Loucy (cell line): ENCODE measurements at regions not wholly inside any gene's neighbourhood (a gene's known extent, or its start where the extent isn't known, plus 50 kb on each side); places are given as distances from the start of the nearest gene placed in this dataset.

Experiments used
- H2AFZ ChIP-seq: fragments of 200-600 bp; sonication (generic); 2 replicates; pipeline ENCODE4 v1.6.0; 2016; ENCODE audit warnings: antibody characterized with exemption, mild to moderate bottlenecking, low read length, moderate library complexity
- H3F3A ChIP-seq: fragments of 200-600 bp; 2 replicates; pipeline ENCODE4 v1.6.0; 2016; ENCODE audit warnings: antibody characterized with exemption, low read depth, mild to moderate bottlenecking
- H3K27me3 ChIP-seq: fragments of 200-600 bp; sonication (generic); 2 replicates; pipeline ENCODE4 v1.6.1; 2014; ENCODE audit warnings: low read length, mild to moderate bottlenecking; ENCODE audit not compliant: insufficient read depth, poor library complexity, severe bottlenecking
- H3K36me3 ChIP-seq: fragments of 200-600 bp; sonication (generic); 2 replicates; pipeline ENCODE4 v1.6.1; 2016; ENCODE audit warnings: low read length; ENCODE audit not compliant: insufficient read depth
- H3K4me1 ChIP-seq: fragments of 200-600 bp; sonication (generic); 2 replicates; pipeline ENCODE4 v1.5.1; 2014; ENCODE audit warnings: low read length, mild to moderate bottlenecking; ENCODE audit not compliant: insufficient read depth, poor library complexity, severe bottlenecking
- H3K4me2 ChIP-seq: fragments of 200-600 bp; sonication (generic); 2 replicates; pipeline ENCODE4 v1.6.0; 2014; ENCODE audit warnings: antibody characterized with exemption, low read length, low read depth, mild to moderate bottlenecking; ENCODE audit not compliant: poor library complexity, severe bottlenecking
- H3K4me3 ChIP-seq: fragments of 200-600 bp; sonication (generic); 2 replicates; pipeline ENCODE4 v1.5.1; 2014; ENCODE audit warnings: low read length, mild to moderate bottlenecking, mixed read lengths; ENCODE audit not compliant: poor library complexity, severe bottlenecking
- H3K79me2 ChIP-seq: fragments of 200-600 bp; sonication (generic); 2 replicates; pipeline ENCODE4 v1.6.1; 2014; ENCODE audit warnings: low read length; ENCODE audit not compliant: insufficient read depth
- H3K9ac ChIP-seq: fragments of 200-600 bp; sonication (generic); 2 replicates; pipeline ENCODE4 v1.6.0; 2014; ENCODE audit warnings: mild to moderate bottlenecking, low read depth, low read length, moderate library complexity; ENCODE audit not compliant: poor library complexity, severe bottlenecking
- H3K9me2 ChIP-seq: fragments of 200-600 bp; sonication (generic); replicated peaks from 2 replicates; pipeline ENCODE4 v1.6.1; 2016; ENCODE audit warnings: low read depth, low read length, mixed read lengths
- H3K9me3 ChIP-seq: fragments of 200-600 bp; sonication (generic); 2 replicates; pipeline ENCODE4 v1.6.1; 2014; ENCODE audit warnings: mild to moderate bottlenecking, antibody characterized with exemption, low read length, low read depth; ENCODE audit not compliant: insufficient read depth
- H4K20me1 ChIP-seq: fragments of 200-600 bp; sonication (generic); 2 replicates; pipeline ENCODE4 v1.6.0; 2014; ENCODE audit warnings: antibody characterized with exemption, low read length, mild to moderate bottlenecking; ENCODE audit not compliant: insufficient read depth, poor library complexity, severe bottlenecking
- CTCF ChIP-seq: fragments of 200-600 bp; sonication (generic); conservative IDR thresholded peaks from 2 replicates; pipeline ENCODE4 v1.5.1; 2014; ENCODE audit warnings: mild to moderate bottlenecking, antibody characterized with exemption, low read length
- EZH2phosphoT487 ChIP-seq: fragments of 200-600 bp; IDR thresholded peaks from 2 replicates; pipeline ENCODE4 v1.6.1; 2018; ENCODE audit warnings: antibody characterized with exemption, mild to moderate bottlenecking, moderate library complexity, borderline replicate concordance

DNA sequence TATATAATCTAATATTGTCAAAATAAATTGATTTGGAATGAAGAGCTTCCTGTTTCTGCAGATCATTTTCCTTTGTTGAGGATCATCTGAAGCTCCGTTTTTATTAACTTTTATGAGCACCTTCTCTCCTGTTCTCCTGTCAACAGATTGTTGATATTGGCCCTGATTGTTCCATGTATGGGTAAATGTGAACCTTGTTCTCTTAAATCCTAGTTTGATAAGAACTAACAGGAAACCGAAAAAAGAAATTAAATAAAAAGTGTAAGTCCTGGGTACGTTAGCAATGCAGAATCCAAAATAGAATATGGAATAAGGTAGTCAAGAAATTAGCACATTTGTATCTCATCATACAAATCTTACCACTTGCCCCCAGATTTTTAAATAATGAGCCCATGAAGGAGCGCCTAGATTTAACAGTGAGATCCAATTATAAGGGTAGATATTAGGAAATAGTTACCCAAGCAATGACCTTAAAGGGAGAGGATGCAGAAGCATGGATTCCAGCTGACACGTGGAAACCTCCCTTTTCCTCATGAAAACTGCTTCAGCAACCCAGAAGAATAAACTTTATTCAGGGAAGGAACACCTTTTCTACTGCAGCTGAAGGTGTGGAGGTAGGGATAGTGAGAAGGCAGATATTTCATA, 80.8 kb upstream of the PIK3R1 start:
- H3K9ac ChIP-seq = no peak overlapping the region
- TF ChIP-seq CTCF (no peak), EZH2phosphoT487 (no peak)
- no peaks in the 10 kb centered on the region for H4K20me1 ChIP-seq
- H3K4me3 ChIP-seq = no peak overlapping the region
- H3K4me2 ChIP-seq = no peak overlapping the region
- H3K79me2 ChIP-seq = no peaks in the 10 kb centered on the region
- H3K4me1 ChIP-seq = no peaks in the 10 kb centered on the region
- H3K9me2 ChIP-seq = no peaks in the 10 kb centered on the region
- no peaks in the 10 kb centered on the region for H3K9me3 ChIP-seq
- no peaks in the 10 kb centered on the region for H3K27me3 ChIP-seq
- no peaks in the 10 kb centered on the region for H3F3A ChIP-seq
- no peaks in the 10 kb centered on the region for H3K36me3 ChIP-seq
- H2AFZ ChIP-seq = no peak overlapping the region

- no peak for TF ChIP-seq EZH2phosphoT487
- no peak for TF ChIP-seq CTCF
- H3K4me3 ChIP-seq = no peak overlapping the region
Measured at GRCh38 chr5:68134033-68134668, 81.4 kb upstream of the PIK3R1 start.

GRCh38 chr5:68130253-68130652, 85.3 kb upstream of the PIK3R1 start:
- Histone ChIP-seq H3K9me3 (no peaks in the 10 kb centered on the region), H3K79me2 (no peaks in the 10 kb centered on the region), H3K9me2 (no peaks in the 10 kb centered on the region), H4K20me1 (no peaks in the 10 kb centered on the region), H2AFZ (no peak overlapping the region), H3K9ac (no peak overlapping the region), H3K36me3 (no peaks in the 10 kb centered on the region), H3K4me2 (no peak overlapping the region), H3K4me3 (no peak overlapping the region), H3F3A (no peaks in the 10 kb centered on the region), H3K27me3 (no peaks in the 10 kb centered on the region), H3K4me1 (no peaks in the 10 kb centered on the region)
- TF ChIP-seq CTCF (no peak), EZH2phosphoT487 (no peak)

More at GRCh38 chr5:68134033-68134668, 81.4 kb upstream of the PIK3R1 start:
- no peak overlapping the region for H3K4me2 ChIP-seq
- H2AFZ ChIP-seq = no peak overlapping the region
- H4K20me1 ChIP-seq = no peaks in the 10 kb centered on the region
- no peaks in the 10 kb centered on the region for H3K9me2 ChIP-seq
- H3K79me2 ChIP-seq = no peaks in the 10 kb centered on the region
- no peaks in the 10 kb centered on the region for H3K4me1 ChIP-seq
- H3F3A ChIP-seq = no peaks in the 10 kb centered on the region
- H3K27me3 ChIP-seq = no peaks in the 10 kb centered on the region
- no peaks in the 10 kb centered on the region for H3K9me3 ChIP-seq
- no peaks in the 10 kb centered on the region for H3K36me3 ChIP-seq
- H3K9ac ChIP-seq = no peak overlapping the region
